Transverse colon (tissue), 3 donors: ENCODE measurements at regions not wholly inside any gene's neighbourhood (a gene's known extent, or its start where the extent isn't known, plus 50 kb on each side); places are given as distances from the start of the nearest gene placed in this dataset.

ENCODE experiments used
- EP300 ChIP-seq: sonication (generic); formaldehyde crosslinking; IDR thresholded peaks from one replicate; pipeline ENCODE4 v1.6.1; 2017; ENCODE audit warnings: antibody characterized with exemption, low read depth
- TF ChIP-seq, protein P1 (sequence below), 5 experiments: fragments of 200-600 bp in 3 of 5; fragments of 450-650 bp in 2 of 5; sonication (generic) in 3 of 5; IDR thresholded peaks; 1 replicate in 2 of 5; 2 replicates in 3 of 5; pipeline ENCODE4 v1.5.1; 2016 to 2017; ENCODE audit warnings: antibody characterized with exemption in 5 of 5, inconsistent platforms in 3 of 5, mild to moderate bottlenecking in 2 of 5, moderate library complexity in 1 of 5

DNA sequence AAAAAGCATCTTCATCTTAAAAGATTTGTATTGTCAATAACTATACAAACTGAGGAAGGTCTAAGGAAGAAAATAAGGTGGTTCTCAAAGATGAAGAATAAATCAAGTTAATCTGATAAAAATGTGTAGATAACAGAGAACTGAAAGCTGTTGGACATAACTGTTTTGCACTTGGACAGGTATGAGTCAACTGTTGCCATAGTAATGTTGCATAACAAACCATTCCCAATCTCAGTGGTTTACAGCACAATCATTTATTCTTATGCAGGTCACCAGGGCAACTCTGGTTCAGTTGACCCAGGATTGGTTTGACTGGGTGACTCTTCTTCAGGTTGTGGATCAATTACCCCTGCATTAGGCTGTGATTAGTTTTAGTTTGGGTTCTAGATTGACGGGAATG, 2197.7 kb downstream of the ARAP2 start:
- TF ChIP-seq, protein P1, sequence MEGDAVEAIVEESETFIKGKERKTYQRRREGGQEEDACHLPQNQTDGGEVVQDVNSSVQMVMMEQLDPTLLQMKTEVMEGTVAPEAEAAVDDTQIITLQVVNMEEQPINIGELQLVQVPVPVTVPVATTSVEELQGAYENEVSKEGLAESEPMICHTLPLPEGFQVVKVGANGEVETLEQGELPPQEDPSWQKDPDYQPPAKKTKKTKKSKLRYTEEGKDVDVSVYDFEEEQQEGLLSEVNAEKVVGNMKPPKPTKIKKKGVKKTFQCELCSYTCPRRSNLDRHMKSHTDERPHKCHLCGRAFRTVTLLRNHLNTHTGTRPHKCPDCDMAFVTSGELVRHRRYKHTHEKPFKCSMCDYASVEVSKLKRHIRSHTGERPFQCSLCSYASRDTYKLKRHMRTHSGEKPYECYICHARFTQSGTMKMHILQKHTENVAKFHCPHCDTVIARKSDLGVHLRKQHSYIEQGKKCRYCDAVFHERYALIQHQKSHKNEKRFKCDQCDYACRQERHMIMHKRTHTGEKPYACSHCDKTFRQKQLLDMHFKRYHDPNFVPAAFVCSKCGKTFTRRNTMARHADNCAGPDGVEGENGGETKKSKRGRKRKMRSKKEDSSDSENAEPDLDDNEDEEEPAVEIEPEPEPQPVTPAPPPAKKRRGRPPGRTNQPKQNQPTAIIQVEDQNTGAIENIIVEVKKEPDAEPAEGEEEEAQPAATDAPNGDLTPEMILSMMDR (IDR thresholded peaks at IDR 0.05): no peak
- TF ChIP-seq EP300: no peak
